ENCODE measurements at regions not wholly inside any gene's neighbourhood (a gene's known extent, or its start where the extent isn't known, plus 50 kb on each side); places are given as distances from the start of the nearest gene placed in this dataset.

DNA sequence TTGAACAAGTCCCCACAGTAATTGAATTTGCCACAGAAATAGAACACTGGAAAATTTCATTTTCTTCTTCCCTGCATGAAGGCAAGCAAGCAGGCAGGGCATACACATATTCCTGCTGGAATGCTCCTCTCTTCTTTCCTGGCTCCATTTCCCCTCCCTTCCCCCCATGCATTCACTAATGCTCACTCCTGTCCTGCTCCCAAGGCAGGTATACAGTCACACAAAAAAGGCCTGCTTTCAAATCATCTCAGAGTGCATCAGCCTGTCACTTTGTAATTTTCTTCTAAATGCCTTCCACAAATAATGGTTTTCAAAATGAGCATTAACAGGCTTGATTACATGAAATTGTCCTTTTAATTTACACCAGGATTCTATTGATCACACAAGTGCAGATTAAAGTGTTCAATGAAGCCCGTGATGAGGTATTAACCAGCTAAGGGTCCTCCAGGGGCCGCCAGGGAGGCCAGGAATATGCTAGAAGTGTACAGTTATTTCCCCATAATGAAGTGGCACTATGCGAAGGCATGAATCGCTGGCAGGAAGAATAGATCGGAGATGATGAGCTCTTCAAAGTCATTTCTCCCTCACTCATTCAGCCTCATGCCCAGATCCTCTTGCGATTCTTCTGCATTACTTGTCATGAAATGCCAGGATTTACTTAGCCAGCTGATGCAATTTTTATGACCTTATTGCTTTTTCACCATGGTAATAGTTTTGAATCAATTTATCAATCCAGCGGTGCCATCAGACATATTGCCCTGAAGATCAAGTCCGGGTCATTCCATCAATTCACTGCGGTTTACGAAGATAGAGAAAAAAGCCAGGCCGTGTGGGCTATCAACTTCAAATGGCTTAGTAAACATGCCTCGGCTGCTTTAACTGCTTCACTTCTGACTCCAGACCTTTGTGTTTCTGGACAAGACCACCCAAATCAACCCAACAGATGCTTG lies 243.5 kb downstream of the GPAT3 start:
- TF ChIP-seq, protein P1, sequence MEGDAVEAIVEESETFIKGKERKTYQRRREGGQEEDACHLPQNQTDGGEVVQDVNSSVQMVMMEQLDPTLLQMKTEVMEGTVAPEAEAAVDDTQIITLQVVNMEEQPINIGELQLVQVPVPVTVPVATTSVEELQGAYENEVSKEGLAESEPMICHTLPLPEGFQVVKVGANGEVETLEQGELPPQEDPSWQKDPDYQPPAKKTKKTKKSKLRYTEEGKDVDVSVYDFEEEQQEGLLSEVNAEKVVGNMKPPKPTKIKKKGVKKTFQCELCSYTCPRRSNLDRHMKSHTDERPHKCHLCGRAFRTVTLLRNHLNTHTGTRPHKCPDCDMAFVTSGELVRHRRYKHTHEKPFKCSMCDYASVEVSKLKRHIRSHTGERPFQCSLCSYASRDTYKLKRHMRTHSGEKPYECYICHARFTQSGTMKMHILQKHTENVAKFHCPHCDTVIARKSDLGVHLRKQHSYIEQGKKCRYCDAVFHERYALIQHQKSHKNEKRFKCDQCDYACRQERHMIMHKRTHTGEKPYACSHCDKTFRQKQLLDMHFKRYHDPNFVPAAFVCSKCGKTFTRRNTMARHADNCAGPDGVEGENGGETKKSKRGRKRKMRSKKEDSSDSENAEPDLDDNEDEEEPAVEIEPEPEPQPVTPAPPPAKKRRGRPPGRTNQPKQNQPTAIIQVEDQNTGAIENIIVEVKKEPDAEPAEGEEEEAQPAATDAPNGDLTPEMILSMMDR (IDR thresholded peaks at IDR 0.05; ENCODE audit: low read depth, low read length), result no peak
- TF ChIP-seq EZH2phosphoT487 (IDR thresholded peaks at IDR 0.05; ENCODE audit: low read depth), result no peak

All from OCI-LY3 (cell line).